IMR-90 (cell line): ENCODE measurements at regions not wholly inside any gene's neighbourhood (a gene's known extent, or its start where the extent isn't known, plus 50 kb on each side); places are given as distances from the start of the nearest gene placed in this dataset.

Experiments
- ATAC-seq: fragments of 200-7000 bp; cut with Tn5 transposase; 2 replicates; pipeline ENCODE4 v1.9.1; 2020; ENCODE audit warnings: low read depth, mild to moderate bottlenecking, moderate library complexity
- BruUV-seq: library from RNA; stranded (reverse); fragments of 400-500 nt; replicated peaks from 2 replicates; lab custom pipeline; 2021; lab: Mats Ljungman, UMichigan
- CTCF ChIA-PET: fragments of 300-600 bp; formaldehyde crosslinking; extraction: SDS; loops from one replicate; lab custom pipeline; 2021; ENCODE audit warnings: antibody characterized with exemption; lab: Yijun Ruan, JAX
- POLR2A ChIA-PET: fragments of 300-600 bp; sonication (Branson Sonifier 250); formaldehyde crosslinking; loops from one replicate; lab custom pipeline; 2022; ENCODE audit warnings: antibody characterized with exemption; ENCODE audit not compliant: unreplicated experiment; lab: Charles Lee
- DNase-seq: peaks from one replicate; pipeline ENCODE4 v3.0.0; 2013
- H2AFZ ChIP-seq: replicated peaks from 2 replicates; pipeline ENCODE3; 2013; ENCODE audit warnings: low read length, mild to moderate bottlenecking; ENCODE audit not compliant: poor library complexity
- H2AK5ac ChIP-seq: 2 replicates; pipeline ENCODE4 v1.6.1; 2013; ENCODE audit warnings: low read depth, low read length, inconsistent platforms
- H2AK9ac ChIP-seq: replicated peaks from 2 replicates; pipeline ENCODE3; 2013; ENCODE audit warnings: mild to moderate bottlenecking, low read depth, low read length, moderate library complexity; ENCODE audit not compliant: poor library complexity
- H2BK120ac ChIP-seq: 2 replicates; pipeline ENCODE4 v1.6.1; 2013; ENCODE audit warnings: low read depth, low read length, inconsistent platforms
- H2BK15ac ChIP-seq: 3 replicates; pipeline ENCODE4 v1.6.1; 2013; ENCODE audit warnings: low read depth, low read length, inconsistent platforms
- H2BK20ac ChIP-seq: 2 replicates; pipeline ENCODE4 v1.6.1; 2013; ENCODE audit warnings: low read depth, mild to moderate bottlenecking, inconsistent platforms, low read length, moderate library complexity
- H2BK5ac ChIP-seq: 2 replicates; pipeline ENCODE4 v1.6.1; 2013; ENCODE audit warnings: mild to moderate bottlenecking, low read depth, low read length, inconsistent platforms; ENCODE audit not compliant: poor library complexity, severe bottlenecking
- H3K14ac ChIP-seq: replicated peaks from 2 replicates; pipeline ENCODE4 v1.6.1; 2013; ENCODE audit warnings: low read depth, low read length, inconsistent platforms
- H3K18ac ChIP-seq: 2 replicates; pipeline ENCODE4 v1.6.1; 2013; ENCODE audit warnings: low read depth, low read length, control low read depth
- H3K23ac ChIP-seq: 2 replicates; pipeline ENCODE4 v1.6.1; 2013; ENCODE audit warnings: low read depth, low read length, inconsistent platforms
- H3K27ac ChIP-seq: 2 replicates; pipeline ENCODE4 v1.5.1; 2013; ENCODE audit warnings: mild to moderate bottlenecking, control low read depth, low read length; ENCODE audit not compliant: insufficient read depth
- H3K27me3 ChIP-seq: 2 replicates; pipeline ENCODE4 v1.6.1; 2013; ENCODE audit warnings: low read length; ENCODE audit not compliant: control insufficient read depth, insufficient read depth
- H3K36me3 ChIP-seq: 2 replicates; pipeline ENCODE4 v1.6.1; 2013; ENCODE audit warnings: low read length, mixed read lengths; ENCODE audit not compliant: control insufficient read depth, insufficient read depth
- H3K4ac ChIP-seq: 2 replicates; pipeline ENCODE4 v1.6.1; 2013; ENCODE audit warnings: low read depth, low read length, inconsistent platforms
- H3K4me1 ChIP-seq: 2 replicates; pipeline ENCODE4 v1.6.1; 2013; ENCODE audit warnings: low read length, mixed read lengths; ENCODE audit not compliant: control insufficient read depth, insufficient read depth
- H3K4me2 ChIP-seq: 2 replicates; pipeline ENCODE4 v1.6.1; 2013; ENCODE audit warnings: low read depth, mild to moderate bottlenecking, control low read depth, low read length, moderate library complexity
- H3K4me3 ChIP-seq: 2 replicates; pipeline ENCODE4 v1.5.1; 2013; ENCODE audit warnings: low read depth, mild to moderate bottlenecking, control low read depth, low read length, moderate library complexity; ENCODE audit not compliant: insufficient read depth
- H3K56ac ChIP-seq: 2 replicates; pipeline ENCODE4 v1.6.1; 2013; ENCODE audit warnings: low read length, inconsistent platforms; ENCODE audit not compliant: insufficient read depth; ENCODE audit errors: extremely low read depth
- H3K79me1 ChIP-seq, 2 experiments: 2 replicates each; pipeline ENCODE4 v1.6.1; 2013; ENCODE audit warnings: low read length in 2 of 2, inconsistent platforms in 1 of 2, low read depth in 1 of 2
- H3K9ac ChIP-seq: 2 replicates; pipeline ENCODE4 v1.6.1; 2013; ENCODE audit warnings: low read depth, low read length, control low read depth
- H3K9me1 ChIP-seq: 2 replicates; pipeline ENCODE4 v1.6.1; 2013; ENCODE audit warnings: low read length, inconsistent platforms; ENCODE audit not compliant: insufficient read depth
- H3K9me3 ChIP-seq: 2 replicates; pipeline ENCODE4 v1.6.1; 2013; ENCODE audit warnings: low read length; ENCODE audit not compliant: control insufficient read depth, insufficient read depth
- H4K20me1 ChIP-seq: 2 replicates; pipeline ENCODE4 v1.6.1; 2013; ENCODE audit warnings: low read length, inconsistent platforms; ENCODE audit not compliant: insufficient read depth
- H4K5ac ChIP-seq: 2 replicates; pipeline ENCODE4 v1.6.1; 2013; ENCODE audit warnings: mild to moderate bottlenecking, low read depth, low read length, control low read depth
- H4K8ac ChIP-seq, 2 experiments: 2 replicates each; pipeline ENCODE4 v1.6.1; 2013; ENCODE audit warnings: low read depth in 2 of 2, low read length in 2 of 2, control low read depth in 1 of 2, inconsistent platforms in 1 of 2
- H4K91ac ChIP-seq: 2 replicates; pipeline ENCODE4 v1.6.1; 2013; ENCODE audit warnings: low read depth, low read length, inconsistent platforms; ENCODE audit not compliant: insufficient read depth
- BHLHE40 ChIP-seq: fragments of 150-350 bp; IDR thresholded peaks from 2 replicates; pipeline ENCODE4 v1.6.1; 2016; ENCODE audit warnings: mild to moderate bottlenecking, low read depth, low read length
- SMC3 ChIP-seq: fragments of 150-350 bp; IDR thresholded peaks from 2 replicates; pipeline ENCODE4 v1.6.1; 2016; ENCODE audit warnings: low read depth, mild to moderate bottlenecking, antibody characterized with exemption, low read length, moderate library complexity
- WGBS, 2 experiments: methylation state at CpG; one replicate each; pipeline versions ENCODE4 v1.1.5 to v1.1.7; 2013; ENCODE audit warnings: missing lambda C conversion rate in 2 of 2; ENCODE audit not compliant: insufficient read length in 1 of 2; ENCODE audit errors: extremely low coverage in 2 of 2; 5-methylcytosine and 5-hydroxymethylcytosine counted together
- dilution Hi-C: fragments of 300-500 bp; cut with HindIII; formaldehyde crosslinking; loops from one replicate; pipeline ENCODE4 v1.14.3; 2018; ENCODE audit warnings: low sequenced_read_pairs; ENCODE audit not compliant: unreplicated experiment
- in situ Hi-C: fragments of 300-500 bp; cut with MboI; formaldehyde crosslinking; loops from 3 replicates; pipeline ENCODE4 v1.14.3; 2019; ENCODE audit warnings: low sequenced_read_pairs, inconsistent platforms, mixed read lengths
- intact Hi-C: fragments of 100-400 bp; cut with micrococcal nuclease; formaldehyde crosslinking; loops from 2 replicates; pipeline ENCODE4 v1.10.0; 2022

- no peak for TF ChIP-seq BHLHE40
- no peak for TF ChIP-seq SMC3
- Histone ChIP-seq H3K4me1 (no peaks in the 10 kb centered on the region), H3K4ac (no peak overlapping the region), H2AK5ac (no peak overlapping the region), H3K4me2 (no peak overlapping the region), H3K27me3 (no peaks in the 10 kb centered on the region), H4K5ac (no peak overlapping the region), H2BK5ac (no peak overlapping the region), H2AK9ac (no peak overlapping the region), H4K20me1 (no peaks in the 10 kb centered on the region), H3K56ac (no peak overlapping the region), H2BK20ac (no peak overlapping the region), H2BK120ac (no peak overlapping the region), H3K36me3 (no peaks in the 10 kb centered on the region), H2BK15ac (no peak overlapping the region), H3K14ac (no peak overlapping the region), H3K4me3 (no peak overlapping the region), H4K8ac (no peak overlapping the region), H3K27ac (no peak overlapping the region), H3K79me1 (no peaks in the 10 kb centered on the region), H3K9me3 (peaks cover 3% of the 10 kb centered on the region), H3K9ac (no peak overlapping the region), H3K18ac (no peak overlapping the region), H3K23ac (no peak overlapping the region), H3K9me1 (no peaks in the 10 kb centered on the region), H2AFZ (no peak overlapping the region), H4K91ac (no peak overlapping the region)
- no CpG with 5 or more reads among the region's 1 CpG for WGBS, 2 experiments
- intact Hi-C loops, result no loop called here
- DNase-seq (no peak), ATAC-seq (no peak)
- dilution Hi-C loops, result no loop called here
- in situ Hi-C loops, result no loop called here
- BruUV-seq, result no TSS peak
- POLR2A ChIA-PET, result no interaction called here
- CTCF ChIA-PET, result no interaction called here
Measured at GRCh38 chr3:164864454-164864853, 213.8 kb downstream of the SI start.
